G401 (cell line): ENCODE measurements at regions not wholly inside any gene's neighbourhood (a gene's known extent, or its start where the extent isn't known, plus 50 kb on each side); places are given as distances from the start of the nearest gene placed in this dataset.
"Not testable (repeated sequence)": the region's sequence is repeated elsewhere in the genome, so short reads cannot be mapped to it uniquely, and the experiment has no call there.

Experiments used
- DNase-seq: peaks from one replicate; pipeline ENCODE4 v3.0.0-alpha.2; 2015; ENCODE audit warnings: low spot score
- in situ Hi-C: cut with HindIII; loops from 2 replicates; pipeline ENCODE4 v1.10.0; 2016; ENCODE audit warnings: low sequenced_read_pairs, mixed read lengths

DNA sequence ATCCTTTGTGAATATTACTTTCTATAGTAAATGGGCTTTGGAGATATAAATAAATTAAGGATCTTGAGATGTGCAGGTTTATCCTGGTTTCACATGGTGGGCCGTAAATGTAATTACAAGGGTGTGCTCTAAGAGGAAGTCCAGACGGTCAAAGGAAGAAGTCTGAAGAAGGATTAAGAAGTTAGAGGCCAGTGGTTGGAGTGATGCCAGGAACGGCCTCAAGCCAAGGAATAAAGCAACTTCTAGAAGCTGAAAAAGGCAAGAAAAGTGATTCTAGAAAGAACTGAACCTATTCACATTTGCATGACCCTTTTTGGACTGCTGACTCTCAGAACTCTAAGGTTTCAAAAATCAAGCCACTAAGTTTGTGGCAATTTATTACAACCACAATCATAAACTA is 981.3 kb upstream of the ALCAM start:
- DNase-seq: no peak

DNA sequence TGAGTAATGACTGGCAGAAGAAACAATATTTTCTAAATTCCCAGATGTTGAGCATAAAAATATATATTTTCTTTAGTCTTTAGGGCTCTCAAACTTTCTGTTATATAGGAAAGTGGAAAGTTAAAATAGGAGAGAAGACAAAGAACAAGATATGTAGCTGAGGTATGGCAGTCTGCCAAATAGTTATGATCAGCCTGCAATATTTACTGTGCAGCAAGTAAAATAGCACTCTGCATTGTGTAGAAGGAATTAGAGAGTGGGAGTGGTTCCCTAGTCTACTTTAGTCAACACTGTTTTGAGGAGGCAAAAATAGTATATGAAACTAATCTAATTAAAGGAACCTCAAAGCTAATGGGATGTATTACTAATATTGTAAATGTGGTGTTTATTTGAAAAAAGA is 978.1 kb upstream of the ALCAM start:
- DNase-seq: no peak
- in situ Hi-C loops: no loop called here

More for the DNA sequence above, 981.3 kb upstream of the ALCAM start:
- in situ Hi-C loops: no loop called here

DNA sequence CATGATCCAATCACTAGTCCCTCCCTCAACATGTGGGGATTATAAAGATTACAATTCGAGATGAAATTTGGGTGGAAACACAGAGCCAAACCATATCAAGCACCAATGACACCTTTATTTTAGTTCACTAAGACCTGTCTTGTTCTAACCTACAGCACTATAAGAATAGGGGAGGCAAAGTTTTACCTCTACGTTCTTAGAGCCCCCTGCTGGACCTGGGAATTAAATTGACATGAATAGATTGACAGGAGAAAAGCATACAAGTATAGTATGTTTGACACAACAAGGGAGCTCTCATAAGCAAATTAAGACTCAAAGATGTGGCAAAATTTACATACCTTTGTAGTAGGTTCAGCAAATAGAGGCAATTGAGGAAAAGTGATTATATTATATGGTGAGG is 974.4 kb upstream of the ALCAM start:
- in situ Hi-C loops: no loop called here
- no peak for DNase-seq

DNA sequence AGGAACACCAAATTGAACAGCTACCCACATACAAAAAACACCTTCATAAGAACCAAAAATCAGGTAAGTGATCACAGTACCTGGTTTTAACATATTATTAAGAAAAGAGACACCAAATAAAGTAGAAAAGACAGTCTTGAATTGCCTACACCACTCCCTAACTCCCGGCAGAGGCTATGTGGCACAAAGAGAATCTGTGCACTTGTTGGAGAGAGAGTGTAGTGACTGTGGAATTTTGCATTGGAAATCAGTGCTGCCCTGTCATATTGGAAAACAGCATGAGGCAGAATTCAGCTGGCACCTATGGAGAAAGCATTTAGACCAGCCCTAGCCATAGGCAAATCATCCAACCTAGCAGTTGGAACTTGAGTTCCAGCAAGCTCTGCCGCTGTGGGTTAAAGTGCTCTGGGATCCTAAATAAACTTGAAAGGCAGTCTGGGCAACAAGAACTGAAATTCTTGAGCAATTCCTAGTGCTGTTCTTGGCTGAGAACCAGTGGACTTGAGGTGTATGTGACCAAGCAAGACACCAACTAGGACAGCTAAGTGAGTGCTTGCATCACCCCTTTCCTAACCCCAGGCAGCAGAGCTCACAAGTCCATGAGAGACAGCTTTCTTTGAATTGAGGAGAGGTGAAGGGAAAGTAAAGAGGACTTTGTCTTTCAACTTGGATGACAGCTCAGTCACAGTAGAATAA is 969.6 kb upstream of the ALCAM start:
- no peak for DNase-seq
- in situ Hi-C loops: no loop called here

DNA sequence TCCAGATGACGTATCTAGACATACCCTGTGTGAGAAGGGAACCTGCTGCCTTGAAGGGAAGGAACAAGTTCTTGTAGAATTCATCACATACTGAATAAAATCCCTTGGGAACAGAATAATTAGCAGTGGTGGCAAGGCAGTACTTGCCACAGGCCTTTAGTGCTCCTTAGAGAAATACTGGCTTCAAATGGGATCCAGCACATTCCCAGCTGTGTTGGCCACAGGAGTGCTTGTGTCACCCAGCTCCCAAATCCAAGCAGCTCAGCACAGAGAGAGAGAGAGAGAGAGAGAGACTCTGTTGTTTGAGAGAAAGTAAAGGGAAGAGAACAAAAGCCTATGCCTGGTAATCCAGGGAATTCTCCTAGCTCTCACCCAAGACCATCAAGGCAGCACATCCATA is 969.0 kb upstream of the ALCAM start:
- in situ Hi-C loops: no loop called here
- no peak for DNase-seq

DNA sequence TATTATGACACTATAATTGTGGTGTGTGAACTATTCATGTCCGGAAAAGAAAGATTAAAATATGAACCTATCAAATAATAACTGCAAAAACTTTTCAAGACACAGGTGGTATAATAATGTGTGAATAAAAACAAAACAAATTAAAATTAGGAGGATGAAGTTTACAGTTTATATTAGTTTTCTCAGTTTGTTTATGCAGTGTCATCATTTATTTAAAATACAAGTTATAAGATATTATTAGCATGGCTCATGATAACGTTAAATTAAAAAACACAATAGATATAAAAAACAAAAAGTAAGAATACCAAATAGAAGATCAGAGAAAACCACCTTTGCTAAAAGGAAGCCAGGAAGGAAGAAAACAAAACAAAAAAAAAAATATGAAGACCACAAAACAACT is 963.8 kb upstream of the ALCAM start:
- DNase-seq: no peak
- in situ Hi-C loops: no loop called here

DNA sequence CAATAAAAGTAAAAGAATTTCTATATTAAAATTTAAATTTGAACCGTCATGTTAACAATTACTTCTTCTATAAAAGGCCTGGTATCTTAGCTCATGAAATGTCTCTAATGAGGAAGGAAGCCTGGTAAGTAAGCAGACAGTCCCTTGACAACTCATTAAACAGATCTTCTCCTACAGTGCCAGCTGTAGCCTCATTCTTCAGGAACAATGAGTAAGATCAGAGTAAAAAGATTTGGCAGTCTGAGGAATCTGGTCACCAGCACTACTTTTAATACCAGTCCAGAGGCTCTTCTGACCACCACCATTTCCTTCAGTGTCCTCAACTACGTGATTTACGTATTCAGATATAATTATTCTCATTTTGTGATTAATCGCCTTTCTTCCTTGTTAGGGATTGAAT is 955.0 kb upstream of the ALCAM start:
- DNase-seq: no peak
- in situ Hi-C loops: no loop called here

DNA sequence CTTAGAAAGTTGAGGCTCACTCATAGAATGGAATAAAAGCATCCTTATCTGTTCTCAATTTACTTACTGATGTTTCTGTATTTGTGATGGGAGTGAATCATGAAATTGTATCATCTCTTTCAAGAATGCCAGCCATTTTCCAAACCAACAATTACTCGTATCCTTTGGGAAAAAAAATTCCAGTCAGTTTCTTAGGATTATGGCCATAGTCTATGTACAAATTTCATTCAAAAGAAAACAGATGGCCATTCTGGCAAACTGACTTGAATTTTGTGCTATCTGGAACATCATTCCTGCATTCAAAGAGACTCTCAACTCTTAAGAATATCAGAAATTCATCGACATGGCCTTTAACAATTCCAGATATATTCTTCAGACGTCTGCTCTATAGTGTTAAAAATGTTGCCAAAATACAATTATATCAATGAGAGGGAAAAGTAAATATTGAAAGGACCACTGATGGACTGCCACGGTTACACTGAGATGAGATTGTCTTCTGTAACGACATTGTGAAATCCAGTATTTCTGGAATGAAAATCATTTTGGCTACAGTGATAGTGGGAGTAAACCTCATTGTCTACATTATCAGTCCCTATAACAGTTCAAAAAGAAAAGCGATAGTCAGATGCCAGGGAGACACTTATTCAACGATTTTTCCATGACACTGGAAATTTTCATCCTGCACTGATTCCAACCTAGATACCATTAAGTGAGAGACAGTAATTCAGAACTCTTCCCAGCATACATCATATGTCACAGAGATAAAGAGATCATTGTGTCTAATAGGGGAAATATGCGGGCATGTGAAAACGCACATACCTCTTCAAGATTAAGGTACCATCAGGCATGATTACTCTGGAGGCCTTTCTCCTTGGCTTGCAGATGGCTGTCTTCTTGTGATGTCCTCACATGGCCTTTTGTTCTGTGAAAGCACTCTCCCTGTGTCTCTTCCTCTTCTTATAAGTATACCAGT is 953.8 kb upstream of the ALCAM start:
- DNase-seq: no peak
- in situ Hi-C loops: no loop called here

DNA sequence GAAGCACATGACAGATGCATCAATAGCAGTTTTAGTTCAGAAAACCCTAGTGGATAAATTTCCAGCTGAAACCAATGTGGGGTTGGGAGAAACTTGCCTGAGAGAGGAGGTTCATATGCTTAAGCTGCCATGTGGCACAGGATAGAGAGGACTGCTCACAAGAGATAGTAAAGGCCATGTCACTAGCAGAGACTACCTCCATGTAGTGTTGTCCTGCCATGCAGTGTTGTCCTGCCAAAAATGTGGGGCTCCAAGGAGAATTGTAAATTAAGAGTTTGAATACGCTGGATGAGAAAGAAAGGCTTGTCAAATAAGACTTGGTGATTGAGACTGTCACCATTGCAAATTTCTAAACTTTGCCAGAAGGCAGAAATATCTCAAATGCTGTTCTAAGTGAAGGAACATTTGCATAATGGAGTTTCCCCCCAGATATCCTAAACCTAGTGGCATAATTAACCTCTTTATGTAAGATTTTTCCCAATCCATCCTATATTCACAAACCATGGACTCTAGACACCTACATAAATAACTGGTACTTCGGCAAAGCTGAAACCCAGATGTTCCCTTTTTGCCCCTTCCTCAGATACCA is 938.3 kb upstream of the ALCAM start:
- in situ Hi-C loops: no loop called here
- no peak for DNase-seq

DNA sequence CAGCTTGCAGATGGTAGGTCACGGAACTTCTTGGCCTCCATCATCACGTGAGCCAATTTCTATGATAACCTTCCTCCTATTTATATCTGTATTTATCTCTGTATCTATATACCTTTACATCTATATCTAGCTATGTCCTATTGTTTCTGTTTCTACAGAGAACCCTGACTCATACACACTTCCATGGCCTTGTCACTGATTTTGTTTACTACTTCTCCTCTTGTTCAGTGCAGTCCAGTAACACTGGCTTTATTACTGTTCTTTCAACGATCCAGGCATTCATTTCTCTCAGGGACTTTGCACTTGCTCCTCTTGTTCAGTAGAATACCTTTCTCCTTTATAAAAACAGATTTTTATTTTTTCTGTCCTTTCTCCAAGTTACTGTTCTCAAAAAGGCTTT is 937.0 kb upstream of the ALCAM start:
- no peak for DNase-seq
- in situ Hi-C loops: no loop called here

DNA sequence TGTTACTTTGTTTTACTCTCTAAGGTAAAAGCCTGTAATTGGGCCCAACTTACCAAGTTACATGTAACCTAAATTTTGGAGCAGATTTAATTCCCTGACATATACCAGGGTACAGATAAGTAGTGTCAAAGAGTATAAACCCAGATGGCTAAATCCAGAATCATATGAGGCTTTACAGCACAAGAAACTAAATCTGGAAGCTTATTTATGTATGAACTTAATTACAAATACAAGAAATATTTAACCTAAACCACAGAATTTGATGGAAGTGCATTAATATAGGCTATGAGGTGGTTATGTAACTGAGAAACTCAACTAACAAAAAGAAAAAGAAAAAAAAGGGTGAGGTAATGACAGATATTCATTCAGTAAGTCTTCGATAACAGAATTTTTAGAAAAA is 930.2 kb upstream of the ALCAM start:
- in situ Hi-C loops: no loop called here
- DNase-seq: no peak

DNA sequence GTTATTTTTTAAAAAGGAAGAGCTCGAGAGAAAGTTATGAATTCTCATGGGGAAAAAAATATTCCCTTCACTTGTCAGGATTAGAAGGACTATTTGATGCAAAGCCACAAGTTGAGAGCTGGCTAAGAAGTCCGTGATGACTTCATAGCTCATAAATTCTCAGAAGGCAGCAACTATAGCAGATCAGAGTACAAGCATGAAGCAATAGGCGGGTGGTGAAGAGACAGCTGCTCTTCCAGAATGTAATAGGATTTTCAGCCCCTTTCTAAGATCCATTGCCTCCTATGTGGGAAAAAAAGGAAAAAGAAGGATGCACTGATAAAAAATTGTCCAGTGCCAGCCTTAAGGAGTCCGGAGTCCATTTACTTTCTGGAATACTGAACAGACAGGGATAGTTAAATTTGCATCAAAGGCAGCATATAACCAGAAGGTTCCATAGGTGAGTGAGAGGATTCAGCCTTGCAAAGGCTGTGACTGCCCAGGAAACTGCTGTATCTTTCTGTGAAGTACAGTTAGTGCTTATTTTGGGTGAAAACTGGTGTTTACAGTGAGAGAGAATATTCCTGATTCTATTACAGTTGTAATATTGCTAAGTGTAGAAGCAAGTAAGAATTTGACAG is 929.5 kb upstream of the ALCAM start:
- in situ Hi-C loops: no loop called here
- no peak for DNase-seq

DNA sequence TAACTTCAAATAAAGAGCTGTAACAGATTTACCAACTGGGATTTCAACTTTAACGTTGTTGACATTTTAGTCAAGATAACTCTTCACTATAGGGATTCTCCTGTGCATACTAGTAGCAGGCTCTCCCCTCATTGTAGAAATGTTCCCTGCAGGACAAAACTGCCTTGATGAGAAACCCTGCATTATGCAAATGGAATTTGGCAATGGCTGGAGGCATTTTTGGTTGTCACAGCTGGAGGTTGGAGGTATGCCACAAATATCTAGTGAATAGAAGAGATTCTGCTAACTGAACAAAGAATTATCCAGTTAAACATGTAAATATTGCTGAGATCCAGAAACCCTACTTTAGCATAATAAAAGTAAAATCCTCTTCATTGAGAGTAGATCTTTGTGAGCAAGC is 928.8 kb upstream of the ALCAM start:
- peak; percentile 25 for DNase-seq
- in situ Hi-C loops: no loop called here

DNA sequence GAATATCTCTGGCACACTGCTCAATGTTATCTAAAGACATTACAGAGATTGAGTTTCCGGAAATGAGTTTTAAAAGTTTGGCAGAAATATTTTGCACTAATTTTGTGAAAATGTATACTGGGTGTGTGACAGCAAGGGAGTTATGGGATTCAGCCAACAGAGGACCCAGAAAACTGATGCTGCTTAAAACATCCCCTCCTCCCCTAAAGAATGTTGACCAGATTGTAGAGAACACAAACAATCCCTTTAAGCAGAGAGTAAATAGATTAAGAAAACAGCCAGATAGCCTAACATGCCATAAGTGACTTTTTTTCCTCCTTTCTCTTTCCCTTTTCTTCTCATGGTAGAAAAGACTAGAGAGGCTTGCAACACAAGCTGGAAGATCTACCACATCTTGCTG is 928.0 kb upstream of the ALCAM start:
- in situ Hi-C loops: no loop called here
- DNase-seq: no peak

DNA sequence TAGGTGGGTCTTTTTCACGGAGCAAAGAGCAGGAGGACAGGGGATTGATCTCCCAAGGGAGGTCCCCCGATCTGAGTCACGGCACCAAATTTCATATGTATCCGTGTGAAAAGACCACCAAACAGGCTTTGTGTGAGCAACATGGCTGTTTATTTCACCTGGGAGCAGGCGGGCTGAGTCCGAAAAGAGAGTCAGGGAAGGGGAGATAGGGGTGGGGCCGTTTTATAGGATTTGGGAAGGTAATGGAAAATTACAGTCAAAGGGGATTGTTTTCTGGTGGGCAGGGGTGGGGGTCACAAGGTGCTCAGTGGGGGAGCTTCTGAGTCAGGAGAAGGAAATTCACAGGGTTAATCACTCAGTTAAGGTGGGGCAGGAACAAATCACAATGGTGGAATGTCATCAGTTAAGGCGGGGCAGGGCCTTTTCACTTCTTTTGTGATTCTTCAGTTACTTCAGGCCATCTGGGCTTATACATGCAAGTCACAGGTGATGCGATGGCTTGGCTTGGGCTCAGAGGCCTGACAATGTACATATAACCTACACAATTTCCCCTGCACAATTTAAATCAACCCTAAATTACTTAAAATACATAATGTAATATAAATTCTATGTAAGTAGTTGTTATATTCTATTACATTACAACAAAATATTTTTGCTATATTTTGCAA is 921.3 kb upstream of the ALCAM start:
- DNase-seq, in situ Hi-C loops: not testable (repeated sequence)

DNA sequence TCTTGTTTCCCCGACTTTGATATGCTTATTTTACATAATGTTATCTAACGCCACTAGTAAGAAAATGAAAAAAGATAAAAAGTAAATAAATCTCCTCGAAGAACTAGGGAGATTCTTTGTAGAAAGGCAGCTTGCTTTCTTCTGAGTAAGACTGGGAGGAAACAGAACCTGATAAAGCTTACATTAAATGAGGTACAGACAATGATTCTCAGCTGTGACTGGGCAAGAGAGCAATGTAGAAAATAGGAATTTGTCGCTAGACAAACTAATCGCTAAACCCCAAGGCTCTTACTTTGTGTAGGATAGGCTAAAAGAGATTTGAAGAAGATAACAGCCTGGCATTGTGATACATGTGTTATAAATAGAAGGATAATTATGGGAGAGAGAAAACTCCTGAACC is 919.0 kb upstream of the ALCAM start:
- in situ Hi-C loops: no loop called here
- DNase-seq: no peak

DNA sequence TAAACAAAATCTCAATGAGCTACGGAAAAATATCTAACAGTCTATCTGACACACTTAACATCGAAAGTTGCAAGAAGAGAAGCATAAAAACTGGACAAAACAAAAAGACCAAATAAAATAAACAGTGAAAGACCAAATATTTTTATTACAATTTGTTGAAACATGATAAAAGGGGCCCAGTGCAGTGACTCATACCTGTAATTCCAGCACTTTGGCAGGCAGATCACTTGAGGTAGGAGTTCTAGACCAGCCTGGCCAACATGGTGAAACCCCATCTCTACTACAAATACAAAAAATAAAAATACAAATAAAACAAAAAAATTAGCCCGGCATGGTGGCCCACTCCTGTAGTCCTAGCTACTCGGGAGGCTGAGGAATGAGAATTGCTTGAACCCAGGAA is 914.0 kb upstream of the ALCAM start:
- in situ Hi-C loops: no loop called here

DNA sequence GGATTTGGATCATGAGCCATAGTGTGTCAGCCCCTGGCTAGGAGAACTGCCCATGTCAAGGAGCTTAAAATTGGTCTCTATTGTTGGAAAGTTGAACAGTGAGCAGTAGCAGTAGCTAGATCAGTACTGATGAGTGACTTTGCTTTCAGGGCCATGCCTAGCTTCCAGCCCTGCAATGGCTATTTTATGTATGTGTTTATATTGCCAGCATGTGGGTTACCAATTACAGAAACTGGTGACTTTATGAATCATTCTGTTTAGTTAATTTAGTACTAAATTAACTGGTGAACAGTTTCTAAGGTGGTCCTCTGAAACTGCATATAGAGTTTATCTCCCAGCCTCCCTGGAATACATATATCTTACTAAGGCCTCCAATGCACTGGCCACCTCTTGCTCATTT is 908.1 kb upstream of the ALCAM start:
- in situ Hi-C loops: no loop called here
- no peak for DNase-seq

More for the DNA sequence above, 914.0 kb upstream of the ALCAM start:
- no peak for DNase-seq
